Prostate gland (tissue), 2 donors: ENCODE measurements at regions not wholly inside any gene's neighbourhood (a gene's known extent, or its start where the extent isn't known, plus 50 kb on each side); places are given as distances from the start of the nearest gene placed in this dataset.

ENCODE experiments used
- DNase-seq: peaks from one replicate; pipeline ENCODE4 v3.0.0-alpha.2; 2019; ENCODE audit warnings: low spot score
- H3K27ac ChIP-seq, 2 donors: fragments of 200-600 bp; sonication (generic); 2 replicates each; pipeline ENCODE4 v1.5.1; 2017 to 2019
- H3K27me3 ChIP-seq: fragments of 200-600 bp; sonication (generic); replicated peaks from 2 replicates; pipeline ENCODE4 v1.5.1; 2019; ENCODE audit not compliant: insufficient read depth
- H3K36me3 ChIP-seq, 2 donors: fragments of 200-600 bp; sonication (generic); 1 replicate in 1 of 2; 2 replicates in 1 of 2; pipeline versions ENCODE4 v1.5.1 to v1.8.1; 2017 to 2019
- H3K4me1 ChIP-seq: fragments of 200-600 bp; sonication (generic); replicated peaks from 2 replicates; pipeline ENCODE4 v1.5.1; 2019
- H3K4me3 ChIP-seq, 2 donors: fragments of 200-600 bp; sonication (generic); 2 replicates each; pipeline ENCODE4 v1.5.1; 2017 to 2019
- H3K9me3 ChIP-seq: fragments of 200-600 bp; sonication (generic); 2 replicates; pipeline ENCODE4 v1.5.1; 2017
- CTCF ChIP-seq, 4 experiments: fragments of 200-600 bp in 2 of 4; fragments of 450-650 bp in 2 of 4; sonication (generic) in 2 of 4; IDR thresholded peaks; 1 replicate in 3 of 4; 2 replicates in 1 of 4; pipeline ENCODE4 v1.5.1; 2016 to 2019; ENCODE audit warnings: antibody characterized with exemption in 4 of 4, mild to moderate bottlenecking in 2 of 4, moderate library complexity in 2 of 4
- POLR2A ChIP-seq: fragments of 450-650 bp; IDR thresholded peaks from one replicate; pipeline ENCODE4 v1.6.1; 2016; ENCODE audit warnings: antibody characterized with exemption, mild to moderate bottlenecking
- POLR2AphosphoS5 ChIP-seq: sonication (generic); formaldehyde crosslinking; IDR thresholded peaks from one replicate; pipeline ENCODE4 v1.6.1; 2017; ENCODE audit warnings: antibody characterized with exemption
- WGBS: methylation state at CpG from one replicate; pipeline ENCODE4 v1.1.5; 2018; 5-methylcytosine and 5-hydroxymethylcytosine counted together
- intact Hi-C: fragments of 100-400 bp; cut with DNase I; formaldehyde crosslinking; loops from one replicate; pipeline ENCODE4 v1.14.2; 2022

GRCh38 chr1:193325042-193325441 lies 138.6 kb upstream of the B3GALT2 start:
- TF ChIP-seq CTCF (IDR thresholded peaks at IDR 0.05) (no peak), POLR2AphosphoS5 (no peak), POLR2A (no peak)
- DNase-seq: no peak
- no peak overlapping the region for H3K4me3 ChIP-seq
- no peaks in the 10 kb centered on the region for H3K36me3 ChIP-seq
- no peaks in the 10 kb centered on the region for H3K4me1 ChIP-seq
- no peak overlapping the region for H3K27ac ChIP-seq
- WGBS: 86% methylated on average over 1 of the region's 1 CpG
- intact Hi-C loops: no loop called here
- no peaks in the 10 kb centered on the region for H3K9me3 ChIP-seq
- H3K27me3 ChIP-seq: no peaks in the 10 kb centered on the region

- Histone ChIP-seq H3K36me3 (no peaks in the 10 kb centered on the region), H3K4me3 (no peak overlapping the region), H3K27ac (no peak overlapping the region), H3K4me1 (no peaks in the 10 kb centered on the region), H3K27me3 (no peaks in the 10 kb centered on the region), H3K9me3 (no peaks in the 10 kb centered on the region)
- intact Hi-C loops: no loop called here
- no peak for DNase-seq
- 64% methylated on average over 2 of the region's 2 CpGs for WGBS
- TF ChIP-seq POLR2A (no peak), CTCF (IDR thresholded peaks at IDR 0.05) (no peak), POLR2AphosphoS5 (no peak)
Measured at GRCh38 chr1:193322211-193322610, 135.8 kb upstream of the B3GALT2 start.

GRCh38 chr1:193321242-193321840 lies 134.9 kb upstream of the B3GALT2 start:
- no peak overlapping the region for H3K27ac ChIP-seq
- no peaks in the 10 kb centered on the region for H3K9me3 ChIP-seq
- 88% methylated on average over 2 of the region's 2 CpGs for whole genome bisulfite sequencing
- TF ChIP-seq CTCF (IDR thresholded peaks at IDR 0.05) (no peak), POLR2A (no peak), POLR2AphosphoS5 (no peak)
- no peak for DNase-seq
- intact Hi-C loops: no loop called here
- H3K27me3 ChIP-seq: no peaks in the 10 kb centered on the region
- no peaks in the 10 kb centered on the region for H3K36me3 ChIP-seq
- H3K4me3 ChIP-seq: no peak overlapping the region
- H3K4me1 ChIP-seq: no peaks in the 10 kb centered on the region

- no peaks in the 10 kb centered on the region for H3K4me1 ChIP-seq
- no peak overlapping the region for H3K27ac ChIP-seq
- no peaks in the 10 kb centered on the region for H3K27me3 ChIP-seq
- no peak overlapping the region for H3K4me3 ChIP-seq
- DNase-seq: no peak
- TF ChIP-seq POLR2AphosphoS5: no peak
- TF ChIP-seq CTCF (IDR thresholded peaks at IDR 0.05): no peak
- no peak for TF ChIP-seq POLR2A
- intact Hi-C loops: no loop called here
- no peaks in the 10 kb centered on the region for H3K36me3 ChIP-seq
- no peaks in the 10 kb centered on the region for H3K9me3 ChIP-seq
- WGBS: 22% methylated on average over 2 of the region's 2 CpGs
Measured at GRCh38 chr1:193320270-193320669, 133.9 kb upstream of the B3GALT2 start.

GRCh38 chr1:193318347-193318746 lies 131.9 kb upstream of the B3GALT2 start:
- intact Hi-C loops: no loop called here
- TF ChIP-seq POLR2A: no peak
- TF ChIP-seq POLR2AphosphoS5: no peak
- no peak for TF ChIP-seq CTCF (IDR thresholded peaks at IDR 0.05)
- no peak overlapping the region for H3K4me3 ChIP-seq
- no peak for DNase-seq
- H3K9me3 ChIP-seq: no peaks in the 10 kb centered on the region
- no peaks in the 10 kb centered on the region for H3K36me3 ChIP-seq
- H3K27me3 ChIP-seq: no peaks in the 10 kb centered on the region
- H3K27ac ChIP-seq: no peak overlapping the region
- H3K4me1 ChIP-seq: no peaks in the 10 kb centered on the region
